DND-41 (cell line): ENCODE measurements at regions not wholly inside any gene's neighbourhood (a gene's known extent, or its start where the extent isn't known, plus 50 kb on each side); places are given as distances from the start of the nearest gene placed in this dataset.

Experiments used
- CTCF ChIP-seq: IDR thresholded peaks from 2 replicates; pipeline ENCODE4 v1.5.1; 2012; ENCODE audit warnings: borderline replicate concordance, low read length, moderate library complexity, mild to moderate bottlenecking; ENCODE audit not compliant: poor library complexity, severe bottlenecking; ENCODE audit errors: extremely low read depth
- EZH2 ChIP-seq: IDR thresholded peaks from 3 replicates; pipeline ENCODE4 v1.6.1; 2012; ENCODE audit warnings: borderline replicate concordance, low read depth, mild to moderate bottlenecking, moderate library complexity, low read length, inconsistent platforms; ENCODE audit not compliant: severe bottlenecking

- TF ChIP-seq CTCF (no peak), EZH2 (no peak)
Measured at GRCh38 chr12:98437806-98438595, 77.4 kb upstream of the TMPO start.
